Naive B cell (primary cell): ENCODE measurements at regions not wholly inside any gene's neighbourhood (a gene's known extent, or its start where the extent isn't known, plus 50 kb on each side); places are given as distances from the start of the nearest gene placed in this dataset.

ENCODE experiments used
- ATAC-seq, 2 donors: fragments of 150-1000 bp; cut with Tn5 transposase; 2 replicates each; pipeline ENCODE4 v1.10.0; 2021; ENCODE audit warnings: low read depth in 2 of 2, mild to moderate bottlenecking in 2 of 2, moderate library complexity in 2 of 2
- DNase-seq: peaks from one replicate; pipeline ENCODE4 v3.0.0; 2022
- H3K27ac Mint-ChIP-seq, 6 donors: one replicate each; pipeline ENCODE4 v1.8.0; 2020 to 2022; ENCODE audit warnings: mild to moderate bottlenecking in 6 of 6, mixed read lengths in 6 of 6, moderate library complexity in 5 of 6, inconsistent platforms in 2 of 6
- H3K27me3 Mint-ChIP-seq, 3 donors: one replicate each; pipeline ENCODE4 v1.8.0; 2021 to 2022; ENCODE audit warnings: mixed read lengths in 3 of 3, mild to moderate bottlenecking in 1 of 3
- H3K36me3 Mint-ChIP-seq, 2 donors: one replicate each; pipeline ENCODE4 v1.8.0; 2020 to 2022; ENCODE audit warnings: mixed read lengths in 2 of 2, inconsistent platforms in 1 of 2, mild to moderate bottlenecking in 1 of 2
- H3K4me1 Mint-ChIP-seq, 3 donors: one replicate each; pipeline ENCODE4 v1.8.0; 2020 to 2022; ENCODE audit warnings: mixed read lengths in 3 of 3, inconsistent platforms in 1 of 3, mild to moderate bottlenecking in 1 of 3, moderate library complexity in 1 of 3
- H3K4me3 Mint-ChIP-seq, 8 donors: one replicate each; pipeline ENCODE4 v1.8.0; 2020 to 2022; ENCODE audit warnings: mild to moderate bottlenecking in 8 of 8, mixed read lengths in 8 of 8, moderate library complexity in 8 of 8, inconsistent platforms in 2 of 8
- H3K9me3 Mint-ChIP-seq, 7 donors: one replicate each; pipeline ENCODE4 v1.8.0; 2020 to 2022; ENCODE audit warnings: mixed read lengths in 7 of 7, mild to moderate bottlenecking in 5 of 7, inconsistent platforms in 2 of 7, moderate library complexity in 1 of 7

- H3K9me3 Mint-ChIP-seq = peaks cover 0 to 31% (median 12%) of the 10 kb centered on the region in 7 donors
- no peak for DNase-seq
- no peak for ATAC-seq
- H3K36me3 Mint-ChIP-seq = no peaks in the 10 kb centered on the region
- H3K4me1 Mint-ChIP-seq = no peaks in the 10 kb centered on the region
- no peak overlapping the region for H3K27ac Mint-ChIP-seq
- H3K4me3 Mint-ChIP-seq = no peak overlapping the region
- no peaks in the 10 kb centered on the region for H3K27me3 Mint-ChIP-seq
Observed at GRCh38 chr6:98230250-98230649, 604.1 kb upstream of the POU3F2 start.

GRCh38 chr6:98239057-98239456, 595.3 kb upstream of the POU3F2 start:
- Mint-ChIP-seq H3K36me3 (no peaks in the 10 kb centered on the region), H3K27me3 (no peaks in the 10 kb centered on the region), H3K9me3 (peaks cover 0 to 17% (median 5%) of the 10 kb centered on the region in 7 donors), H3K4me1 (no peaks in the 10 kb centered on the region), H3K4me3 (no peak overlapping the region), H3K27ac (no peak overlapping the region)
- no peak for DNase-seq
- no peak for ATAC-seq

- ATAC-seq (no peak), DNase-seq (no peak)
- Mint-ChIP-seq H3K27ac (no peak overlapping the region), H3K4me3 (no peak overlapping the region), H3K4me1 (no peaks in the 10 kb centered on the region), H3K9me3 (no peaks in the 10 kb centered on the region), H3K27me3 (peaks cover 0 to 3% (median 0%) of the 10 kb centered on the region in 3 donors), H3K36me3 (no peaks in the 10 kb centered on the region)
Observed at GRCh38 chr6:98241630-98242029, 592.7 kb upstream of the POU3F2 start.

- DNase-seq = no peak
- ATAC-seq = no peak
- H3K4me1 Mint-ChIP-seq = no peaks in the 10 kb centered on the region
- H3K36me3 Mint-ChIP-seq = no peaks in the 10 kb centered on the region
- no peak overlapping the region for H3K4me3 Mint-ChIP-seq
- H3K27ac Mint-ChIP-seq = no peak overlapping the region
- H3K9me3 Mint-ChIP-seq = peaks cover 0 to 5% (median 0%) of the 10 kb centered on the region in 7 donors
- no peaks in the 10 kb centered on the region for H3K27me3 Mint-ChIP-seq
Observed at GRCh38 chr6:98254624-98255023, 579.8 kb upstream of the POU3F2 start.

GRCh38 chr6:98260382-98260781, 574.0 kb upstream of the POU3F2 start:
- Mint-ChIP-seq H3K27me3 (no peaks in the 10 kb centered on the region), H3K36me3 (no peaks in the 10 kb centered on the region), H3K4me3 (no peak overlapping the region), H3K9me3 (peaks cover 0 to 5% (median 2%) of the 10 kb centered on the region in 7 donors), H3K27ac (no peak overlapping the region), H3K4me1 (no peaks in the 10 kb centered on the region)
- ATAC-seq = no peak
- DNase-seq = no peak

GRCh38 chr6:98272060-98272459, 562.3 kb upstream of the POU3F2 start:
- ATAC-seq (no peak), DNase-seq (no peak)
- Mint-ChIP-seq H3K27me3 (no peaks in the 10 kb centered on the region), H3K9me3 (peaks cover 0 to 1% (median 0%) of the 10 kb centered on the region in 7 donors), H3K4me1 (no peaks in the 10 kb centered on the region), H3K4me3 (no peak overlapping the region), H3K36me3 (no peaks in the 10 kb centered on the region), H3K27ac (no peak overlapping the region)

- H3K4me1 Mint-ChIP-seq = no peaks in the 10 kb centered on the region
- peaks cover 0 to 2% (median 0%) of the 10 kb centered on the region in 7 donors for H3K9me3 Mint-ChIP-seq
- H3K4me3 Mint-ChIP-seq = no peak overlapping the region
- no peak for ATAC-seq
- no peak overlapping the region for H3K27ac Mint-ChIP-seq
- no peaks in the 10 kb centered on the region for H3K36me3 Mint-ChIP-seq
- H3K27me3 Mint-ChIP-seq = no peaks in the 10 kb centered on the region
- DNase-seq = no peak
Observed at GRCh38 chr6:98274691-98275090, 559.7 kb upstream of the POU3F2 start.

GRCh38 chr6:98280492-98280891, 553.9 kb upstream of the POU3F2 start:
- H3K27me3 Mint-ChIP-seq = no peaks in the 10 kb centered on the region
- DNase-seq (no peak), ATAC-seq (no peak)
- H3K4me1 Mint-ChIP-seq = no peaks in the 10 kb centered on the region
- H3K9me3 Mint-ChIP-seq = peaks cover 0 to 4% (median 0%) of the 10 kb centered on the region in 7 donors
- no peaks in the 10 kb centered on the region for H3K36me3 Mint-ChIP-seq
- H3K27ac Mint-ChIP-seq = no peak overlapping the region
- H3K4me3 Mint-ChIP-seq = no peak overlapping the region

- Mint-ChIP-seq H3K4me1 (no peaks in the 10 kb centered on the region), H3K27me3 (no peaks in the 10 kb centered on the region), H3K27ac (no peak overlapping the region), H3K4me3 (no peak overlapping the region), H3K9me3 (peaks cover 0 to 5% (median 1%) of the 10 kb centered on the region in 7 donors), H3K36me3 (no peaks in the 10 kb centered on the region)
- ATAC-seq = no peak
- no peak for DNase-seq
Observed at GRCh38 chr6:98286620-98287019, 547.8 kb upstream of the POU3F2 start.

GRCh38 chr6:98287876-98288275, 546.5 kb upstream of the POU3F2 start:
- no peak for ATAC-seq
- no peaks in the 10 kb centered on the region for H3K27me3 Mint-ChIP-seq
- peaks cover 0 to 7% (median 3%) of the 10 kb centered on the region in 7 donors for H3K9me3 Mint-ChIP-seq

GRCh38 chr6:98292810-98293209, 541.6 kb upstream of the POU3F2 start:
- Mint-ChIP-seq H3K36me3 (no peaks in the 10 kb centered on the region), H3K4me3 (no peak overlapping the region), H3K4me1 (no peaks in the 10 kb centered on the region), H3K9me3 (peaks cover 0 to 7% (median 3%) of the 10 kb centered on the region in 7 donors), H3K27me3 (no peaks in the 10 kb centered on the region), H3K27ac (no peak overlapping the region)
- ATAC-seq (no peak), DNase-seq (no peak)

More at GRCh38 chr6:98287876-98288275, 546.5 kb upstream of the POU3F2 start:
- Mint-ChIP-seq H3K4me3 (no peak overlapping the region), H3K36me3 (no peaks in the 10 kb centered on the region), H3K4me1 (no peaks in the 10 kb centered on the region), H3K27ac (no peak overlapping the region)
- DNase-seq = no peak

GRCh38 chr6:98295515-98296175, 538.7 kb upstream of the POU3F2 start:
- Mint-ChIP-seq H3K36me3 (no peaks in the 10 kb centered on the region), H3K27me3 (no peaks in the 10 kb centered on the region), H3K27ac (no peak overlapping the region), H3K4me3 (no peak overlapping the region), H3K9me3 (peaks cover 0 to 5% (median 0%) of the 10 kb centered on the region in 7 donors), H3K4me1 (no peaks in the 10 kb centered on the region)
- DNase-seq = no peak
- no peak for ATAC-seq

GRCh38 chr6:98308564-98308963, 525.8 kb upstream of the POU3F2 start:
- Mint-ChIP-seq H3K4me1 (no peaks in the 10 kb centered on the region), H3K9me3 (peaks cover 3 to 13% (median 8%) of the 10 kb centered on the region in 7 donors), H3K4me3 (no peak overlapping the region), H3K27me3 (no peaks in the 10 kb centered on the region), H3K27ac (no peak overlapping the region), H3K36me3 (no peaks in the 10 kb centered on the region)
- no peak for ATAC-seq
- no peak for DNase-seq

GRCh38 chr6:98310443-98310842, 523.9 kb upstream of the POU3F2 start:
- H3K27ac Mint-ChIP-seq = no peak overlapping the region
- H3K27me3 Mint-ChIP-seq = no peaks in the 10 kb centered on the region
- no peak for DNase-seq
- no peak overlapping the region for H3K4me3 Mint-ChIP-seq
- no peaks in the 10 kb centered on the region for H3K36me3 Mint-ChIP-seq
- peaks cover 1 to 17% (median 4%) of the 10 kb centered on the region in 7 donors for H3K9me3 Mint-ChIP-seq
- H3K4me1 Mint-ChIP-seq = no peaks in the 10 kb centered on the region
- no peak for ATAC-seq

GRCh38 chr6:98323605-98324004, 510.8 kb upstream of the POU3F2 start:
- H3K27me3 Mint-ChIP-seq = no peaks in the 10 kb centered on the region
- H3K4me3 Mint-ChIP-seq = no peak overlapping the region
- no peak for DNase-seq
- ATAC-seq = no peak
- no peak overlapping the region for H3K27ac Mint-ChIP-seq
- H3K36me3 Mint-ChIP-seq = no peaks in the 10 kb centered on the region
- no peaks in the 10 kb centered on the region for H3K4me1 Mint-ChIP-seq
- peaks cover under 1 to 7% (median 3%) of the 10 kb centered on the region in 7 donors for H3K9me3 Mint-ChIP-seq
